Memory B cell (primary cell): ENCODE measurements at regions not wholly inside any gene's neighbourhood (a gene's known extent, or its start where the extent isn't known, plus 50 kb on each side); places are given as distances from the start of the nearest gene placed in this dataset.

ENCODE experiments used
- ATAC-seq: fragments of 150-1000 bp; cut with Tn5 transposase; 2 replicates; pipeline ENCODE4 v1.10.0; 2021; ENCODE audit warnings: low read depth, mild to moderate bottlenecking, moderate library complexity
- DNase-seq, 2 donors: peaks; one replicate each; pipeline ENCODE4 v3.0.0; 2022; ENCODE audit warnings: low spot score in 2 of 2
- H3K27ac Mint-ChIP-seq: one replicate; pipeline ENCODE4 v1.8.0; 2022; ENCODE audit warnings: mild to moderate bottlenecking, moderate library complexity, mixed read lengths
- H3K27me3 Mint-ChIP-seq: one replicate; pipeline ENCODE4 v1.8.0; 2022; ENCODE audit warnings: mixed read lengths
- H3K36me3 Mint-ChIP-seq: one replicate; pipeline ENCODE4 v1.8.0; 2022; ENCODE audit warnings: mild to moderate bottlenecking, mixed read lengths
- H3K4me1 Mint-ChIP-seq: one replicate; pipeline ENCODE4 v1.8.0; 2022; ENCODE audit warnings: mixed read lengths
- H3K4me3 Mint-ChIP-seq: one replicate; pipeline ENCODE4 v1.8.0; 2022; ENCODE audit warnings: mild to moderate bottlenecking, moderate library complexity, mixed read lengths
- H3K9me3 Mint-ChIP-seq: one replicate; pipeline ENCODE4 v1.8.0; 2022; ENCODE audit warnings: mixed read lengths

- H3K4me3 Mint-ChIP-seq, result no peak overlapping the region
- no peak overlapping the region for H3K27ac Mint-ChIP-seq
- H3K4me1 Mint-ChIP-seq, result no peaks in the 10 kb centered on the region
- ATAC-seq (no peak), DNase-seq (no peak)
- H3K27me3 Mint-ChIP-seq, result peaks cover 10% of the 10 kb centered on the region
- no peaks in the 10 kb centered on the region for H3K9me3 Mint-ChIP-seq
- no peaks in the 10 kb centered on the region for H3K36me3 Mint-ChIP-seq
Observed at GRCh38 chr7:132733860-132734259, 157.6 kb upstream of the PLXNA4 start.

GRCh38 chr7:132732321-132732865, 156.1 kb upstream of the PLXNA4 start:
- Mint-ChIP-seq H3K4me3 (no peak overlapping the region), H3K9me3 (no peaks in the 10 kb centered on the region), H3K27ac (no peak overlapping the region), H3K4me1 (no peaks in the 10 kb centered on the region), H3K36me3 (no peaks in the 10 kb centered on the region), H3K27me3 (peaks cover 9% of the 10 kb centered on the region)
- DNase-seq, result no peak
- no peak for ATAC-seq

- H3K36me3 Mint-ChIP-seq, result no peaks in the 10 kb centered on the region
- H3K27me3 Mint-ChIP-seq, result peaks cover 7% of the 10 kb centered on the region
- H3K27ac Mint-ChIP-seq, result no peak overlapping the region
- DNase-seq, result no peak
- no peaks in the 10 kb centered on the region for H3K4me1 Mint-ChIP-seq
- no peaks in the 10 kb centered on the region for H3K9me3 Mint-ChIP-seq
- H3K4me3 Mint-ChIP-seq, result no peak overlapping the region
- ATAC-seq, result no peak
Observed at GRCh38 chr7:132730105-132730504, 153.8 kb upstream of the PLXNA4 start.

- Mint-ChIP-seq H3K9me3 (peaks cover 9% of the 10 kb centered on the region), H3K4me3 (no peak overlapping the region), H3K27ac (no peak overlapping the region), H3K27me3 (peaks cover 7% of the 10 kb centered on the region), H3K4me1 (no peaks in the 10 kb centered on the region), H3K36me3 (peaks cover 2% of the 10 kb centered on the region)
- ATAC-seq, result no peak
- no peak for DNase-seq
Observed at GRCh38 chr7:132723506-132724081, 147.3 kb upstream of the PLXNA4 start.

- no peaks in the 10 kb centered on the region for H3K4me1 Mint-ChIP-seq
- no peak for DNase-seq
- H3K4me3 Mint-ChIP-seq, result no peak overlapping the region
- peaks cover 9% of the 10 kb centered on the region for H3K9me3 Mint-ChIP-seq
- H3K36me3 Mint-ChIP-seq, result peaks cover 2% of the 10 kb centered on the region
- ATAC-seq, result no peak
- peaks cover 5% of the 10 kb centered on the region for H3K27me3 Mint-ChIP-seq
- H3K27ac Mint-ChIP-seq, result no peak overlapping the region
Observed at GRCh38 chr7:132720835-132721234, 144.6 kb upstream of the PLXNA4 start.

GRCh38 chr7:132713893-132714292, 137.6 kb upstream of the PLXNA4 start:
- H3K9me3 Mint-ChIP-seq, result peaks cover under 1% of the 10 kb centered on the region
- ATAC-seq (no peak), DNase-seq (no peak)
- H3K27ac Mint-ChIP-seq, result no peak overlapping the region
- peaks cover 4% of the 10 kb centered on the region for H3K27me3 Mint-ChIP-seq
- H3K36me3 Mint-ChIP-seq, result peaks cover under 1% of the 10 kb centered on the region
- peaks cover 3% of the 10 kb centered on the region for H3K4me1 Mint-ChIP-seq
- no peak overlapping the region for H3K4me3 Mint-ChIP-seq

- Mint-ChIP-seq H3K4me1 (peaks cover 3% of the 10 kb centered on the region), H3K4me3 (no peak overlapping the region), H3K27ac (no peak overlapping the region), H3K9me3 (no peaks in the 10 kb centered on the region), H3K36me3 (no peaks in the 10 kb centered on the region), H3K27me3 (peaks cover 4% of the 10 kb centered on the region)
- ATAC-seq (no peak), DNase-seq (peak in 1 of 2 donors; percentile 12)
Observed at GRCh38 chr7:132709971-132710567, 133.8 kb upstream of the PLXNA4 start.

GRCh38 chr7:132708470-132708869, 132.2 kb upstream of the PLXNA4 start:
- no peak overlapping the region for H3K27ac Mint-ChIP-seq
- H3K9me3 Mint-ChIP-seq, result no peaks in the 10 kb centered on the region
- H3K4me3 Mint-ChIP-seq, result no peak overlapping the region
- peaks cover 3% of the 10 kb centered on the region for H3K4me1 Mint-ChIP-seq
- DNase-seq (no peak), ATAC-seq (no peak)
- H3K27me3 Mint-ChIP-seq, result peaks cover 2% of the 10 kb centered on the region
- H3K36me3 Mint-ChIP-seq, result no peaks in the 10 kb centered on the region

- Mint-ChIP-seq H3K9me3 (peaks cover 3% of the 10 kb centered on the region), H3K27ac (no peak overlapping the region), H3K27me3 (peaks cover 1% of the 10 kb centered on the region), H3K4me3 (no peak overlapping the region), H3K36me3 (no peaks in the 10 kb centered on the region), H3K4me1 (peaks cover 2% of the 10 kb centered on the region)
- ATAC-seq (no peak), DNase-seq (no peak)
Observed at GRCh38 chr7:132705146-132705545, 128.9 kb upstream of the PLXNA4 start.

- DNase-seq (no peak), ATAC-seq (no peak)
- no peak overlapping the region for H3K4me3 Mint-ChIP-seq
- no peak overlapping the region for H3K27ac Mint-ChIP-seq
- no peaks in the 10 kb centered on the region for H3K27me3 Mint-ChIP-seq
- H3K4me1 Mint-ChIP-seq, result no peaks in the 10 kb centered on the region
- no peaks in the 10 kb centered on the region for H3K36me3 Mint-ChIP-seq
- peaks cover 3% of the 10 kb centered on the region for H3K9me3 Mint-ChIP-seq
Observed at GRCh38 chr7:132703742-132704141, 127.5 kb upstream of the PLXNA4 start.

- Mint-ChIP-seq H3K27ac (no peak overlapping the region), H3K4me1 (peaks cover 8% of the 10 kb centered on the region), H3K4me3 (no peak overlapping the region), H3K36me3 (no peaks in the 10 kb centered on the region), H3K27me3 (no peaks in the 10 kb centered on the region), H3K9me3 (peaks cover 7% of the 10 kb centered on the region)
- ATAC-seq (no peak), DNase-seq (no peak)
Observed at GRCh38 chr7:132697003-132697402, 120.7 kb upstream of the PLXNA4 start.

- ATAC-seq (no peak), DNase-seq (no peak)
- no peak overlapping the region for H3K4me3 Mint-ChIP-seq
- no peaks in the 10 kb centered on the region for H3K36me3 Mint-ChIP-seq
- H3K4me1 Mint-ChIP-seq, result peaks cover 8% of the 10 kb centered on the region
- peaks cover 4% of the 10 kb centered on the region for H3K9me3 Mint-ChIP-seq
- H3K27me3 Mint-ChIP-seq, result no peaks in the 10 kb centered on the region
- H3K27ac Mint-ChIP-seq, result no peak overlapping the region
Observed at GRCh38 chr7:132696332-132696731, 120.1 kb upstream of the PLXNA4 start.

GRCh38 chr7:132691201-132691600, 114.9 kb upstream of the PLXNA4 start:
- Mint-ChIP-seq H3K4me1 (no peaks in the 10 kb centered on the region), H3K9me3 (no peaks in the 10 kb centered on the region), H3K4me3 (no peak overlapping the region), H3K27ac (no peak overlapping the region), H3K36me3 (no peaks in the 10 kb centered on the region), H3K27me3 (peaks cover 5% of the 10 kb centered on the region)
- DNase-seq (no peak), ATAC-seq (no peak)

GRCh38 chr7:132690174-132690573, 113.9 kb upstream of the PLXNA4 start:
- Mint-ChIP-seq H3K27ac (no peak overlapping the region), H3K36me3 (no peaks in the 10 kb centered on the region), H3K27me3 (peaks cover 11% of the 10 kb centered on the region), H3K4me3 (no peak overlapping the region), H3K9me3 (peaks cover 3% of the 10 kb centered on the region), H3K4me1 (no peaks in the 10 kb centered on the region)
- no peak for ATAC-seq
- DNase-seq, result no peak

- H3K27me3 Mint-ChIP-seq, result peaks cover 11% of the 10 kb centered on the region
- no peak overlapping the region for H3K4me3 Mint-ChIP-seq
Observed at GRCh38 chr7:132687981-132688383, 111.7 kb upstream of the PLXNA4 start.

More at GRCh38 chr7:132687981-132688383, 111.7 kb upstream of the PLXNA4 start:
- DNase-seq, result no peak
- H3K9me3 Mint-ChIP-seq, result peaks cover 3% of the 10 kb centered on the region
- H3K4me1 Mint-ChIP-seq, result no peaks in the 10 kb centered on the region
- H3K27ac Mint-ChIP-seq, result no peak overlapping the region
- no peak for ATAC-seq
- no peaks in the 10 kb centered on the region for H3K36me3 Mint-ChIP-seq
